SK-N-SH (cell line): ENCODE measurements at regions not wholly inside any gene's neighbourhood (a gene's known extent, or its start where the extent isn't known, plus 50 kb on each side); places are given as distances from the start of the nearest gene placed in this dataset.

ENCODE experiments used
- CTCF ChIA-PET: fragments of 300-600, 350-600 bp; formaldehyde crosslinking; extraction: SDS; loops from one replicate; lab custom pipeline; 2021; lab: Yijun Ruan, JAX
- POLR2A ChIA-PET: fragments of 350-600 bp; sonication (Branson Sonifier 250); formaldehyde crosslinking; extraction: SDS; loops from one replicate; lab custom pipeline; 2020; ENCODE audit warnings: antibody characterized with exemption, inconsistent platforms; lab: Yijun Ruan, JAX
- DNase-seq: peaks from one replicate; pipeline ENCODE4 v3.0.0; 2012
- H2AFZ ChIP-seq: fragments of 200-600 bp; sonication (generic); 2 replicates; pipeline ENCODE4 v1.8.1; 2016; ENCODE audit warnings: antibody characterized with exemption, mild to moderate bottlenecking, low read depth
- H3F3A ChIP-seq: fragments of 200-600 bp; sonication (generic); replicated peaks from 2 replicates; pipeline ENCODE3; 2016; ENCODE audit warnings: antibody characterized with exemption, mild to moderate bottlenecking; ENCODE audit not compliant: insufficient read depth
- H3K27ac ChIP-seq, 2 experiments: fragments of 200-500 bp in 1 of 2; fragments of 200-600 bp in 1 of 2; sonication (Bioruptor generic) in 1 of 2; sonication (generic), shearing (Covaris generic) in 1 of 2; 2 replicates each; pipeline versions ENCODE4 v1.5.1 to v1.6.1; 2014 to 2016; ENCODE audit warnings: low read depth in 2 of 2, inconsistent platforms in 1 of 2, low read length in 1 of 2, mild to moderate bottlenecking in 1 of 2, mixed read lengths in 1 of 2
- H3K27me3 ChIP-seq: fragments of 200-600 bp; sonication (generic), shearing (Covaris generic); 2 replicates; pipeline ENCODE4 v1.6.1; 2016; ENCODE audit warnings: mixed run types; ENCODE audit not compliant: insufficient read depth
- H3K36me3 ChIP-seq, 2 experiments: fragments of 200-500 bp in 1 of 2; fragments of 200-600 bp in 1 of 2; sonication (Bioruptor generic) in 1 of 2; sonication (generic) in 1 of 2; replicated peaks in 1 of 2; 2 replicates each; pipeline versions ENCODE3 to v1.5.1; 2014 to 2016; ENCODE audit warnings: low read length in 1 of 2, mild to moderate bottlenecking in 1 of 2; ENCODE audit not compliant: insufficient read depth in 2 of 2, control insufficient read depth in 1 of 2
- H3K4me1 ChIP-seq, 2 experiments: fragments of 200-500 bp in 1 of 2; fragments of 200-600 bp in 1 of 2; sonication (Bioruptor generic) in 1 of 2; sonication (generic), shearing (Covaris generic) in 1 of 2; 2 replicates each; pipeline versions ENCODE4 v1.5.1 to v1.6.1; 2014 to 2016; ENCODE audit warnings: low read depth in 1 of 2, low read length in 1 of 2, mixed run types in 1 of 2; ENCODE audit not compliant: insufficient read depth in 2 of 2, control insufficient read depth in 1 of 2
- H3K4me2 ChIP-seq: fragments of 200-600 bp; sonication (generic), shearing (Covaris generic); 2 replicates; pipeline ENCODE4 v1.6.1; 2017; ENCODE audit warnings: mixed run types
- H3K4me3 ChIP-seq, 2 experiments: fragments of 200-500 bp in 1 of 2; fragments of 200-600 bp in 1 of 2; sonication (Bioruptor generic) in 1 of 2; sonication (generic), shearing (Covaris generic) in 1 of 2; 2 replicates each; pipeline versions ENCODE4 v1.5.1 to v1.8.1; 2014 to 2016; ENCODE audit warnings: low read depth in 2 of 2, inconsistent platforms in 1 of 2, low read length in 1 of 2, mild to moderate bottlenecking in 1 of 2, mixed read lengths in 1 of 2, moderate library complexity in 1 of 2
- H3K79me2 ChIP-seq: fragments of 200-600 bp; sonication (generic); 2 replicates; pipeline ENCODE4 v1.8.1; 2017; ENCODE audit warnings: mild to moderate bottlenecking; ENCODE audit not compliant: insufficient read depth
- H3K9ac ChIP-seq: fragments of 200-600 bp; sonication (generic); 2 replicates; pipeline ENCODE4 v1.6.1; 2017; ENCODE audit warnings: mixed run types
- H3K9me2 ChIP-seq: fragments of 200-600 bp; sonication (generic); 2 replicates; pipeline ENCODE4 v1.6.1; 2017; ENCODE audit warnings: mixed run types
- H3K9me3 ChIP-seq: fragments of 200-600 bp; sonication (generic); 2 replicates; pipeline ENCODE4 v1.6.1; 2017; ENCODE audit warnings: mixed run types, mild to moderate bottlenecking, moderate library complexity
- H4K20me1 ChIP-seq: fragments of 200-600 bp; sonication (generic); 2 replicates; pipeline ENCODE4 v1.6.1; 2017; ENCODE audit warnings: mild to moderate bottlenecking, mixed run types; ENCODE audit not compliant: insufficient read depth
- CHD2 ChIP-seq: fragments of 150-350 bp; IDR thresholded peaks from 2 replicates; pipeline ENCODE4 v1.6.1; 2018; ENCODE audit warnings: low read length; ENCODE audit not compliant: partially characterized antibody
- ELF1 ChIP-seq: IDR thresholded peaks from 2 replicates; pipeline ENCODE4 v1.4.0; 2012
- EP300 ChIP-seq, 2 experiments: IDR thresholded peaks; 2 replicates each; pipeline versions ENCODE4 v1.4.0 to v1.6.1; 2012; ENCODE audit warnings: borderline replicate concordance in 1 of 2, low read depth in 1 of 2, low read length in 1 of 2
- FOSL2 ChIP-seq: IDR thresholded peaks from 2 replicates; pipeline ENCODE4 v1.4.0; 2012; ENCODE audit warnings: low read depth, mild to moderate bottlenecking, moderate library complexity, borderline replicate concordance
- FOXJ3 ChIP-seq: sonication (generic); formaldehyde crosslinking; IDR thresholded peaks from 2 replicates; pipeline ENCODE4 v1.5.1; 2020; ENCODE audit warnings: mild to moderate bottlenecking, missing genetic modification reagents
- JUND ChIP-seq: IDR thresholded peaks from 2 replicates; pipeline ENCODE4 v1.4.0; 2012
- RAD21 ChIP-seq: IDR thresholded peaks from 2 replicates; pipeline ENCODE4 v1.6.1; 2012; ENCODE audit warnings: mild to moderate bottlenecking, low read length
- RCOR1 ChIP-seq: fragments of 150-350 bp; IDR thresholded peaks from 2 replicates; pipeline ENCODE4 v1.6.1; 2017; ENCODE audit warnings: antibody characterized with exemption, low read length
- SIN3A ChIP-seq: IDR thresholded peaks from 2 replicates; pipeline ENCODE4 v1.6.1; 2012; ENCODE audit warnings: low read depth, mild to moderate bottlenecking, low read length, moderate library complexity, borderline replicate concordance
- TAF1 ChIP-seq: IDR thresholded peaks from 2 replicates; pipeline ENCODE4 v1.6.1; 2012; ENCODE audit warnings: low read depth, mild to moderate bottlenecking, low read length, moderate library complexity, borderline replicate concordance
- TCF12 ChIP-seq: IDR thresholded peaks from 2 replicates; pipeline ENCODE4 v1.4.0; 2012
- WGBS: methylation state at CpG from one replicate; pipeline ENCODE4 v1.1.6; 2017; ENCODE audit warnings: low lambda C conversion rate; 5-methylcytosine and 5-hydroxymethylcytosine counted together
- TF ChIP-seq, protein P1 (sequence below): IDR thresholded peaks from 2 replicates; pipeline ENCODE4 v1.4.0; 2012; ENCODE audit warnings: low read depth, borderline replicate concordance
- TF ChIP-seq, protein P2 (sequence below): fragments of 200-600 bp; sonication (generic); IDR thresholded peaks from 2 replicates; pipeline ENCODE4 v1.6.1; 2017; ENCODE audit warnings: antibody characterized with exemption, mild to moderate bottlenecking, moderate library complexity
- TF ChIP-seq, protein P3 (sequence below): IDR thresholded peaks from 2 replicates; pipeline ENCODE4 v1.6.1; 2012; ENCODE audit warnings: mild to moderate bottlenecking, low read depth, low read length, moderate library complexity
- TF ChIP-seq, protein P4 (sequence below): IDR thresholded peaks from 2 replicates; pipeline ENCODE4; 2012

GRCh38 chr9:107948086-107948485 lies 458.5 kb upstream of the KLF4 start:
- POLR2A ChIA-PET: no interaction called here
- no peak overlapping the region for H2AFZ ChIP-seq

More at GRCh38 chr9:107948086-107948485, 458.5 kb upstream of the KLF4 start:
- CTCF ChIA-PET: interaction anchor here (0.6 kb wide), 1 partner anchor 200 kb away, joined by 3 read pairs; no protein-coding TSS in a partner anchor
- WGBS: 9% methylated on average over 6 of the region's 6 CpGs
- Histone ChIP-seq H3K36me3 (no peaks in the 10 kb centered on the region), H3K27ac (no peak overlapping the region), H3F3A (no peaks in the 10 kb centered on the region), H3K9ac (no peak overlapping the region), H3K27me3 (no peaks in the 10 kb centered on the region; the same call in 1 of the 2 replicates), H3K4me1 (no peaks in the 10 kb centered on the region), H3K4me3 (no peak overlapping the region), H3K4me2 (no peak overlapping the region), H3K9me3 (no peaks in the 10 kb centered on the region), H3K9me2 (no peaks in the 10 kb centered on the region), H4K20me1 (no peaks in the 10 kb centered on the region), H3K79me2 (no peaks in the 10 kb centered on the region)
- DNase-seq: no peak
- TF ChIP-seq RAD21: no peak
- no peak for TF ChIP-seq FOSL2
- TF ChIP-seq JUND: no peak
- TF ChIP-seq, protein P1, sequence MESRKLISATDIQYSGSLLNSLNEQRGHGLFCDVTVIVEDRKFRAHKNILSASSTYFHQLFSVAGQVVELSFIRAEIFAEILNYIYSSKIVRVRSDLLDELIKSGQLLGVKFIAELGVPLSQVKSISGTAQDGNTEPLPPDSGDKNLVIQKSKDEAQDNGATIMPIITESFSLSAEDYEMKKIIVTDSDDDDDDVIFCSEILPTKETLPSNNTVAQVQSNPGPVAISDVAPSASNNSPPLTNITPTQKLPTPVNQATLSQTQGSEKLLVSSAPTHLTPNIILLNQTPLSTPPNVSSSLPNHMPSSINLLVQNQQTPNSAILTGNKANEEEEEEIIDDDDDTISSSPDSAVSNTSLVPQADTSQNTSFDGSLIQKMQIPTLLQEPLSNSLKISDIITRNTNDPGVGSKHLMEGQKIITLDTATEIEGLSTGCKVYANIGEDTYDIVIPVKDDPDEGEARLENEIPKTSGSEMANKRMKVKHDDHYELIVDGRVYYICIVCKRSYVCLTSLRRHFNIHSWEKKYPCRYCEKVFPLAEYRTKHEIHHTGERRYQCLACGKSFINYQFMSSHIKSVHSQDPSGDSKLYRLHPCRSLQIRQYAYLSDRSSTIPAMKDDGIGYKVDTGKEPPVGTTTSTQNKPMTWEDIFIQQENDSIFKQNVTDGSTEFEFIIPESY: no peak
- TF ChIP-seq, protein P2, sequence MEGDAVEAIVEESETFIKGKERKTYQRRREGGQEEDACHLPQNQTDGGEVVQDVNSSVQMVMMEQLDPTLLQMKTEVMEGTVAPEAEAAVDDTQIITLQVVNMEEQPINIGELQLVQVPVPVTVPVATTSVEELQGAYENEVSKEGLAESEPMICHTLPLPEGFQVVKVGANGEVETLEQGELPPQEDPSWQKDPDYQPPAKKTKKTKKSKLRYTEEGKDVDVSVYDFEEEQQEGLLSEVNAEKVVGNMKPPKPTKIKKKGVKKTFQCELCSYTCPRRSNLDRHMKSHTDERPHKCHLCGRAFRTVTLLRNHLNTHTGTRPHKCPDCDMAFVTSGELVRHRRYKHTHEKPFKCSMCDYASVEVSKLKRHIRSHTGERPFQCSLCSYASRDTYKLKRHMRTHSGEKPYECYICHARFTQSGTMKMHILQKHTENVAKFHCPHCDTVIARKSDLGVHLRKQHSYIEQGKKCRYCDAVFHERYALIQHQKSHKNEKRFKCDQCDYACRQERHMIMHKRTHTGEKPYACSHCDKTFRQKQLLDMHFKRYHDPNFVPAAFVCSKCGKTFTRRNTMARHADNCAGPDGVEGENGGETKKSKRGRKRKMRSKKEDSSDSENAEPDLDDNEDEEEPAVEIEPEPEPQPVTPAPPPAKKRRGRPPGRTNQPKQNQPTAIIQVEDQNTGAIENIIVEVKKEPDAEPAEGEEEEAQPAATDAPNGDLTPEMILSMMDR: no peak
- no peak for TF ChIP-seq RCOR1
- TF ChIP-seq, protein P3, sequence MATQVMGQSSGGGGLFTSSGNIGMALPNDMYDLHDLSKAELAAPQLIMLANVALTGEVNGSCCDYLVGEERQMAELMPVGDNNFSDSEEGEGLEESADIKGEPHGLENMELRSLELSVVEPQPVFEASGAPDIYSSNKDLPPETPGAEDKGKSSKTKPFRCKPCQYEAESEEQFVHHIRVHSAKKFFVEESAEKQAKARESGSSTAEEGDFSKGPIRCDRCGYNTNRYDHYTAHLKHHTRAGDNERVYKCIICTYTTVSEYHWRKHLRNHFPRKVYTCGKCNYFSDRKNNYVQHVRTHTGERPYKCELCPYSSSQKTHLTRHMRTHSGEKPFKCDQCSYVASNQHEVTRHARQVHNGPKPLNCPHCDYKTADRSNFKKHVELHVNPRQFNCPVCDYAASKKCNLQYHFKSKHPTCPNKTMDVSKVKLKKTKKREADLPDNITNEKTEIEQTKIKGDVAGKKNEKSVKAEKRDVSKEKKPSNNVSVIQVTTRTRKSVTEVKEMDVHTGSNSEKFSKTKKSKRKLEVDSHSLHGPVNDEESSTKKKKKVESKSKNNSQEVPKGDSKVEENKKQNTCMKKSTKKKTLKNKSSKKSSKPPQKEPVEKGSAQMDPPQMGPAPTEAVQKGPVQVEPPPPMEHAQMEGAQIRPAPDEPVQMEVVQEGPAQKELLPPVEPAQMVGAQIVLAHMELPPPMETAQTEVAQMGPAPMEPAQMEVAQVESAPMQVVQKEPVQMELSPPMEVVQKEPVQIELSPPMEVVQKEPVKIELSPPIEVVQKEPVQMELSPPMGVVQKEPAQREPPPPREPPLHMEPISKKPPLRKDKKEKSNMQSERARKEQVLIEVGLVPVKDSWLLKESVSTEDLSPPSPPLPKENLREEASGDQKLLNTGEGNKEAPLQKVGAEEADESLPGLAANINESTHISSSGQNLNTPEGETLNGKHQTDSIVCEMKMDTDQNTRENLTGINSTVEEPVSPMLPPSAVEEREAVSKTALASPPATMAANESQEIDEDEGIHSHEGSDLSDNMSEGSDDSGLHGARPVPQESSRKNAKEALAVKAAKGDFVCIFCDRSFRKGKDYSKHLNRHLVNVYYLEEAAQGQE: no peak
- TF ChIP-seq, protein P4, sequence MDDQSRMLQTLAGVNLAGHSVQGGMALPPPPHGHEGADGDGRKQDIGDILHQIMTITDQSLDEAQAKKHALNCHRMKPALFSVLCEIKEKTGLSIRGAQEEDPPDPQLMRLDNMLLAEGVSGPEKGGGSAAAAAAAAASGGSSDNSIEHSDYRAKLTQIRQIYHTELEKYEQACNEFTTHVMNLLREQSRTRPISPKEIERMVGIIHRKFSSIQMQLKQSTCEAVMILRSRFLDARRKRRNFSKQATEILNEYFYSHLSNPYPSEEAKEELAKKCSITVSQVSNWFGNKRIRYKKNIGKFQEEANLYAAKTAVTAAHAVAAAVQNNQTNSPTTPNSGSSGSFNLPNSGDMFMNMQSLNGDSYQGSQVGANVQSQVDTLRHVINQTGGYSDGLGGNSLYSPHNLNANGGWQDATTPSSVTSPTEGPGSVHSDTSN: no peak
- TF ChIP-seq SIN3A: no peak
- TF ChIP-seq TCF12: no peak
- TF ChIP-seq CHD2: no peak
- TF ChIP-seq FOXJ3 (CRISPR knock-in tag): no peak
- no peak for TF ChIP-seq ELF1
- TF ChIP-seq TAF1: no peak
- TF ChIP-seq EP300 (IDR thresholded peaks at IDR 0.05; ENCODE audit: borderline replicate concordance in 1 of 2, low read depth in 1 of 2, low read length in 1 of 2): no peak
